OCI-LY1 (cell line): ENCODE measurements at regions not wholly inside any gene's neighbourhood (a gene's known extent, or its start where the extent isn't known, plus 50 kb on each side); places are given as distances from the start of the nearest gene placed in this dataset.

Source experiments
- H2AFZ ChIP-seq: fragments of 200-600 bp; sonication (generic), shearing (Covaris generic); 2 replicates; pipeline ENCODE4 v1.6.0; 2014; ENCODE audit warnings: antibody characterized with exemption, mild to moderate bottlenecking, low read length
- H3F3A ChIP-seq: fragments of 200-600 bp; sonication (generic), shearing (Covaris generic); 2 replicates; pipeline ENCODE4 v1.6.0; 2014; ENCODE audit warnings: mild to moderate bottlenecking, antibody characterized with exemption, low read length, moderate library complexity; ENCODE audit not compliant: insufficient read depth
- H3K27ac ChIP-seq: fragments of 200-600 bp; sonication (generic); 2 replicates; pipeline ENCODE4 v1.5.1; 2014; ENCODE audit warnings: low read length, mixed run types, mild to moderate bottlenecking, low read depth; ENCODE audit not compliant: poor library complexity, severe bottlenecking
- H3K27me3 ChIP-seq: fragments of 200-600 bp; sonication (generic); 2 replicates; pipeline ENCODE4 v1.6.0; 2014; ENCODE audit warnings: antibody characterized with exemption, mild to moderate bottlenecking, low read length, moderate library complexity; ENCODE audit not compliant: insufficient read depth
- H3K36me3 ChIP-seq: fragments of 200-600 bp; sonication (generic); 2 replicates; pipeline ENCODE4 v1.6.1; 2014; ENCODE audit warnings: mild to moderate bottlenecking, antibody characterized with exemption, low read length, moderate library complexity, mixed read lengths; ENCODE audit not compliant: insufficient read depth
- H3K4me1 ChIP-seq: fragments of 200-600 bp; sonication (generic); 2 replicates; pipeline ENCODE4 v1.5.1; 2014; ENCODE audit warnings: mild to moderate bottlenecking, low read length, moderate library complexity; ENCODE audit not compliant: insufficient read depth, severe bottlenecking
- H3K4me2 ChIP-seq: fragments of 200-600 bp; sonication (generic), shearing (Covaris generic); 2 replicates; pipeline ENCODE4 v1.6.1; 2014; ENCODE audit warnings: low read length
- H3K4me3 ChIP-seq: fragments of 200-600 bp; sonication (generic); 2 replicates; pipeline ENCODE4 v1.5.1; 2014; ENCODE audit warnings: low read length, low read depth, mild to moderate bottlenecking, mixed read lengths; ENCODE audit not compliant: poor library complexity, severe bottlenecking
- H3K79me2 ChIP-seq: fragments of 200-600 bp; shearing (Covaris generic); 2 replicates; pipeline ENCODE4 v1.6.1; 2016; ENCODE audit warnings: mixed run types, low read length, mixed read lengths; ENCODE audit not compliant: insufficient read depth
- H3K9ac ChIP-seq: fragments of 200-600 bp; sonication (generic), shearing (Covaris generic); 2 replicates; pipeline ENCODE4 v1.6.1; 2014; ENCODE audit warnings: mild to moderate bottlenecking, low read length, mixed read lengths
- H3K9me2 ChIP-seq: fragments of 200-600 bp; sonication (generic), shearing (Covaris generic); 2 replicates; pipeline ENCODE4 v1.6.1; 2014; ENCODE audit warnings: low read depth, mild to moderate bottlenecking, low read length, mixed read lengths
- H3K9me3 ChIP-seq: fragments of 200-600 bp; shearing (Covaris generic); 2 replicates; pipeline ENCODE4 v1.6.1; 2014; ENCODE audit warnings: low read length, mixed read lengths
- H4K20me1 ChIP-seq: fragments of 200-600 bp; sonication (generic), shearing (Covaris generic); 2 replicates; pipeline ENCODE4 v1.6.0; 2016; ENCODE audit warnings: mild to moderate bottlenecking, low read length; ENCODE audit not compliant: insufficient read depth
- CTCF ChIP-seq: fragments of 200-600 bp; sonication (generic), shearing (Covaris generic); IDR thresholded peaks from 2 replicates; pipeline ENCODE4 v1.5.1; 2017; ENCODE audit warnings: mild to moderate bottlenecking, antibody characterized with exemption, low read length, moderate library complexity, mixed read lengths
- EZH2 ChIP-seq: fragments of 200-600 bp; sonication (generic), shearing (Covaris generic); IDR thresholded peaks from 2 replicates; pipeline ENCODE4 v1.8.0; 2017; ENCODE audit warnings: borderline replicate concordance, mixed run types, mild to moderate bottlenecking, antibody characterized with exemption, low read length, moderate library complexity, mixed read lengths

DNA sequence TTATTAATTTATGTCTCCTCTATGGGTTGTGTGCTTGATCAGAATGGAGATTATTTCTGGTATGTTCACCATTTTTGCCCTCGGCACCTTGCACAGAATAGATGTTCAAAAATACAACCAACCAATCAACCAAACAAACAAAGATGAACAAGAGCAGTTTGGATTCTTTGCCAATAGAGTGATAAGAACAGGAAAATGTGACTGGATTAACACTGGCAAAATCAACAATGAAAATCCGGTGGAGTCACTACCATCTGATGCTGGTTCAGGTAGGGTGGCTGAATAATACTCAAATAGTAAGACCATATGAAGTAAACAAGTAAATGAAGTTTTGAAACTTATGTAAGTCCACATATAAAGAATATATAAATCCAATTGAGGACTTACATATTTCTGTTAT is 685.0 kb upstream of the EPHA5 start:
- no peaks in the 10 kb centered on the region for H3K9me3 ChIP-seq
- no peak overlapping the region for H3K4me2 ChIP-seq
- no peaks in the 10 kb centered on the region for H3K79me2 ChIP-seq
- no peaks in the 10 kb centered on the region for H4K20me1 ChIP-seq
- no peak overlapping the region for H3K9ac ChIP-seq
- TF ChIP-seq CTCF: no peak
- TF ChIP-seq EZH2: no peak
- H3F3A ChIP-seq: no peaks in the 10 kb centered on the region
- no peaks in the 10 kb centered on the region for H3K4me1 ChIP-seq
- H2AFZ ChIP-seq: no peak overlapping the region
- no peak overlapping the region for H3K4me3 ChIP-seq
- no peaks in the 10 kb centered on the region for H3K9me2 ChIP-seq
- no peak overlapping the region for H3K27ac ChIP-seq
- no peaks in the 10 kb centered on the region for H3K27me3 ChIP-seq
- H3K36me3 ChIP-seq: no peaks in the 10 kb centered on the region

DNA sequence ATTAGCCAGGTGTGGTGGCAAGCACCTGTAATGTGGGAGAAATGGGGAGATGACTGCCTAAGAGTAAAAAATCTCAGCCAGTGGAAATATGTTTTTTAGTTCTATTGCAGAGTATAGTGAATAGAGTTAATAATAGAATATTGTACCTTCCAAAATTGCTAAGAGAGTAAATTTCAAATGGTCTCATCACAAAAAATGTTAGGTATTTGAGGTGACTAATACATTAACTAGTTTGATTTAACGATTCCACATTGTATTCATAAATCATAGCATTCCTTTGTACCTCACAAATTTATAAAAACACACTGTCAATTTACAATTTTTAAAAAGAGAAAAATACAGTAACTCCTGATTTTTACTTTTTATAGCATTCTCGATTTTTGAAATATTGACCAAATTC is 681.5 kb upstream of the EPHA5 start:
- Histone ChIP-seq H3K9me3 (no peaks in the 10 kb centered on the region), H3K27me3 (no peaks in the 10 kb centered on the region), H3K27ac (no peak overlapping the region), H3K4me1 (no peaks in the 10 kb centered on the region), H3F3A (no peaks in the 10 kb centered on the region), H3K9me2 (no peaks in the 10 kb centered on the region), H3K36me3 (no peaks in the 10 kb centered on the region), H3K4me3 (no peak overlapping the region), H3K9ac (no peak overlapping the region), H4K20me1 (no peaks in the 10 kb centered on the region), H3K79me2 (no peaks in the 10 kb centered on the region), H2AFZ (no peak overlapping the region), H3K4me2 (no peak overlapping the region)
- no peak for TF ChIP-seq EZH2
- no peak for TF ChIP-seq CTCF

DNA sequence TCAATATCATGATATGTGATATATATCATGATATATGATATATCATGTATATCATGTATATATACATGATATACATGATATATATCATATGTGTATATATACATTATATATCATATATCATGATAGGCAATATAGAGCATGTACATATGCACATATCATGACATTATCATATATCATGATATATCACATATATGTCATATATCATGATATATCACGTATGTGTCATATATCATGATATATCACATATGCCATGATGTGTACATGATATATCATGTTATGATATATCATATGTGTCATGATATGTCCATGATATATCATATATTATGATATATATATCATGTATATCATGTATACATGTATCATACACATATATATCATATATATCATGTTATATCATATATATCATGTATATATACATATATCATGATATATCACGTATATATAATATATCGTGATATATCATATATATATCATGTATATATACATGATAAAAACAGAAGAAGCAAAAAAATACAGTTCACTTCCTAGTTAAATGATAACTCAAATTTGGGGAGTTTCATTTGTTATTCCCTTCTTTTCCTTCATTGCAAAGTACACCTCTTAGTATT is 670.1 kb upstream of the EPHA5 start:
- no peaks in the 10 kb centered on the region for H3K27me3 ChIP-seq
- H3F3A ChIP-seq: no peaks in the 10 kb centered on the region
- no peaks in the 10 kb centered on the region for H3K36me3 ChIP-seq
- no peak overlapping the region for H3K27ac ChIP-seq
- no peak overlapping the region for H3K4me2 ChIP-seq
- H3K9ac ChIP-seq: no peak overlapping the region
- H3K9me3 ChIP-seq: no peaks in the 10 kb centered on the region
- H3K9me2 ChIP-seq: no peaks in the 10 kb centered on the region
- H3K4me1 ChIP-seq: no peaks in the 10 kb centered on the region
- H4K20me1 ChIP-seq: no peaks in the 10 kb centered on the region
- H2AFZ ChIP-seq: no peak overlapping the region
- no peak for TF ChIP-seq CTCF
- no peaks in the 10 kb centered on the region for H3K79me2 ChIP-seq
- no peak overlapping the region for H3K4me3 ChIP-seq
